Fibroblast of the aortic adventitia (primary cell): ENCODE measurements at regions not wholly inside any gene's neighbourhood (a gene's known extent, or its start where the extent isn't known, plus 50 kb on each side); places are given as distances from the start of the nearest gene placed in this dataset.

Experiments used
- DNase-seq: peaks from one replicate; pipeline ENCODE4 v3.0.0-alpha.2; 2010; ENCODE audit warnings: low read depth
- H3K4me3 ChIP-seq: 2 replicates; pipeline ENCODE4 v1.5.1; 2011; ENCODE audit warnings: low read depth, mild to moderate bottlenecking, control low read depth, low read length, moderate library complexity
- CTCF ChIP-seq: IDR thresholded peaks from 2 replicates; pipeline ENCODE4 v1.5.1; 2011; ENCODE audit warnings: mild to moderate bottlenecking, low read length, control low read depth, inconsistent platforms; ENCODE audit not compliant: insufficient read depth

GRCh38 chr6:168825226-168826077 lies 384.5 kb downstream of the SMOC2 start:
- TF ChIP-seq CTCF = no peak
- no peak overlapping the region for H3K4me3 ChIP-seq
- no peak for DNase-seq

GRCh38 chr6:168823397-168824212 lies 382.6 kb downstream of the SMOC2 start:
- DNase-seq = no peak
- no peak for TF ChIP-seq CTCF
- no peak overlapping the region for H3K4me3 ChIP-seq

- no peak for TF ChIP-seq CTCF
These were observed 381.4 kb downstream of the SMOC2 start for GRCh38 chr6:168822376-168822775.

GRCh38 chr6:168819546-168819945 lies 378.6 kb downstream of the SMOC2 start:
- TF ChIP-seq CTCF = no peak
- DNase-seq = no peak
- no peak overlapping the region for H3K4me3 ChIP-seq

More at GRCh38 chr6:168822376-168822775, 381.4 kb downstream of the SMOC2 start:
- no peak overlapping the region for H3K4me3 ChIP-seq
- no peak for DNase-seq

- H3K4me3 ChIP-seq = no peak overlapping the region
- no peak for DNase-seq
- no peak for TF ChIP-seq CTCF
These were observed 376.7 kb downstream of the SMOC2 start for GRCh38 chr6:168817558-168818159.

GRCh38 chr6:168815229-168815628 lies 374.2 kb downstream of the SMOC2 start:
- H3K4me3 ChIP-seq = no peak overlapping the region
- DNase-seq = no peak
- TF ChIP-seq CTCF = peak; percentile 13
